ENCODE measurements at regions not wholly inside any gene's neighbourhood (a gene's known extent, or its start where the extent isn't known, plus 50 kb on each side); places are given as distances from the start of the nearest gene placed in this dataset.
"Not testable (repeated sequence)": the region's sequence is repeated elsewhere in the genome, so short reads cannot be mapped to it uniquely, and the experiment has no call there.

DNA sequence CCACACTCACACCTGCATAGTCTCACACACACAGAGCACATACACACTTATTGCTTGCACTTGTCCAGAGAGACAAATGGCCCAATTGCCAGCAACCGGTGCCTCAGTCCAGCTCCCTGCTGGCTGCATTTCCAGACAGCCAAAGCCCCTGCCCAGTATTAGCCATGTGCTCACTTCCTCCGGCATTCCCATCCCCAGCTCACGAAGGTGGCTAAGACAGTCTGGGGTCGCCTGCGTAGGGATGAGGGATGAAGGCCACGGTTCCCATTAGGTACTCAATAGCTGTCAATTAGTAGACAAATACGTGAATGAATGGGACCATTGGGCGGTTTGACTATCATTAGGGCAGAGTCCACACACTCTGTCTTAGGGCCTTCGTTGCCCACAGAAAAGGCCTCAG, 146.8 kb upstream of the EGLN3 start:
- DNase-seq (ENCODE audit: low spot score), result no peak

GRCh38 chr14:34094384-34094783, 143.5 kb upstream of the EGLN3 start:
- DNase-seq (ENCODE audit: low spot score), result no peak

DNA sequence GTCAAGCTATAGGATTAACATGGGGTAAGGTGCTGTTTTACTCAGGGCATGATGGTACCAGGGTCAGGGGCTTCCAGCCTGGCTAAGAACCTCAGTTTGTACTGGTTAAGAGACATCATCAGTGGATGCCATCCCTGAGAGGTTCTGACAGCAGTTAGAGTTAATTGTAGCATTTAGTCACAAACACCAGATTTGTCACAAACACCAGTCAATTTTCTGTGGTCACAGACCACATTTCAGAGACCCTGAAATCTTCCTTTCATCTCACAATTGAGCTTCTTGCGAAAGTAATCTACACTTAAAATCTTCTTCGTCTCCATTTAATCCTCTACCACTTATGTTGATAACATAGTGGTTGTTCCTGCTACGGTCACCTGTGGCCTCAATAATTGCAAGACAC, 143.0 kb upstream of the EGLN3 start:
- DNase-seq (ENCODE audit: low spot score), result no peak

DNA sequence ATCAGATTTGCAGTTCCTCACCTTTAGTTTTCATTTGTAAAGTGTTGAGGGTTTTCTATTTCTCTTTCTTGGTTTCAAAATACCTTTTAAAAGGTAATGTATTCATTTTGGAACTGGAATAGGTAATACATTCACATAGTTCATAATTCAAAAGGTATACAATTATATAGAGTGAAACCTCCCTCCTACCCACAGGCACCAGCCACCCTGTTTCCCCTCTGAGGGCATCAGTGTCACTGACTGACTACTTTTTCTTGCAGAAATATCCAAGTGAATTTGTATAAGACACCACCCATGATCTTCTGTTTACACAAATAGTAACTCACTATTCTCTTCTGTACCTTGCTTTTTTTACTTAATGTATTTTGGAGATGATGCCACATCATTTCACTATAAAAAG, 139.6 kb upstream of the EGLN3 start:
- no peak for DNase-seq (ENCODE audit: low spot score)

DNA sequence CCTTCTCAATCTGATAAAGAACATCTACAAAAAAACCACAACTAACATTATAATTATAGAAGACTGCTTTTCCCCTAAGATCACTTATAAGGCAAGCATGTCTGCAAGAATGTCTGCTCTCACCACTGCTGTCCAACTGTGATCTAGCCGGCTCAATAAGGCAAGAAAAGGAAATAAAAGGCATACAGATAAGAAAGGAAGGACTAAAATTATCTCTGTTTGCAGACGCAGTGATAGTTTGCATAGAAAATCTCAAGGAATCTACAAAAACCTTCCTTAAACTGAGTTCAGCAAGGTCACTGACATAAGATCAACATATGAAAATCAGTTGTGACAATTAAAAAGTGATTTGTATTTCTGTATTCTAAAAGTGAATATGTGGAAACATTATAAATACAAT, 138.0 kb upstream of the EGLN3 start:
- DNase-seq (ENCODE audit: low spot score), result no peak

GRCh38 chr14:34087571-34087970, 136.7 kb upstream of the EGLN3 start:
- no peak for DNase-seq (ENCODE audit: low spot score)

GRCh38 chr14:34086223-34086757, 135.4 kb upstream of the EGLN3 start:
- no peak for DNase-seq (ENCODE audit: low spot score)

DNA sequence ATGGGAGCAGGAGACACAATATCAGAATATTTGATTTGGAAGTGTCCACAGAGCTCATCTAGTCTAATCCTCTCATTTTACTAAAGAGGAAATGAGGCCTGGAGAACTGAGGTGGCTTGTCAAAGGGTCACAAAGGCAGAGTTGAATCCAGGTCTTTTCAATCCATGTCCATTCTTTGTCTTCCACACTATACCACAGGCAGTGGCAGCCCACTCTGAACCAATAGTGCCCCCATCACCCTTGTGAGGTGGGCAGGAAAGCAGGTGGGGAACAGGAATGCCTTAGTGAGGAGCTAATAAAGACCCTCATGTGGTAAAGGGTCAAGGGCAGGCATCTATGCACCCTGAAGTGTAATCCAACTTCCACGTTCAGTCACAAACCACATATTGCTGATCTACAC, 134.8 kb upstream of the EGLN3 start:
- DNase-seq (ENCODE audit: low spot score), result no peak

DNA sequence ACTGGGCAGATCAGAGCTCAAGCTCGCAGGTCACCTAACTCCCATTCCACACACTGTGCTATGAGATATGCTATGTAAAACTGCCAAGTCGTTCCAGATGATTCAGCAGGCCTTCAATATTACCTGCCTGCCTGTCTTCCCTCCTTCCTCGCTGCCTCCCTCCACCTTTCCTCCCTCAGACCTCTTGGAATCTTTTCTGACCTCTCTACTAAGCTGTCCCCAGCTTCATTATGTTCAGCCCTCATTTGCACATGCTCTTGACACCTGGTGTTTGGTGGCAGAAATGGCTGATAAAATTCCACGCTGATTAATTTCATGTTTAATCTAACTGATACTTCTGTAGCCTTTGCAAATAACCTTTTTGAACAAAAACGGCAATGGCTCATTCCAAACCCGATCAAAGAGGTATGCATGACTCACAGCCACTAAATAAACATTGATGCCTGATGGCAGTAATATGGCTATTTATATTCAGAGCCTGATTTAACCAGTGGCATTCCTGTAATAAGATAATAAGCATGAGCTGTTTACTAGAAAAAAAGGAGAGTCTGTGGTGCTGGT, 130.8 kb upstream of the EGLN3 start:
- DNase-seq (ENCODE audit: low spot score), result peak; percentile 7

- DNase-seq (ENCODE audit: low spot score), result no peak
Measured at GRCh38 chr14:34081101-34081575, 130.3 kb upstream of the EGLN3 start.

- DNase-seq (ENCODE audit: low spot score), result not testable (repeated sequence)
Measured at GRCh38 chr14:34079643-34080042, 128.8 kb upstream of the EGLN3 start.

- DNase-seq (ENCODE audit: low spot score), result peak; percentile 66
Measured at GRCh38 chr14:34078117-34078743, 127.4 kb upstream of the EGLN3 start.

DNA sequence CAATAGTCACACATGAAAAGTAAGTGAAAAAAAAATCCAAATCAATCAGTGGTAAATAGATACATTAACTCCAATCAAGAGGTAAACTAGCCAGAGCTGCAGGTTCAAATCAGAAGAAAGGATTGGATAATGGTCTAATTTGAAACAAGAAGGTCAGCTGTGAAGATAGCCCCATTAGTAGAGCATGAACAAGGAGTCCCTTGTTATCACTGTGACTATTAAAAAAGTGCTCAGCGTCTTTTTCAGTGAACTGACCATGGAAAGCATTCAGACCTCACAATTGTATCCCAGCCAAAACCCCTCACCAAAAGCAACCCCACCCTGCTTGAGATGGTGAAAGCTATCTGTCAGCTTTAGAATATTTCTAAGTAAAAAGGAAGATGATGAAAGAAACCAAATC, 125.0 kb upstream of the EGLN3 start:
- no peak for DNase-seq (ENCODE audit: low spot score)

- DNase-seq (ENCODE audit: low spot score), result no peak
Measured at GRCh38 chr14:34075042-34075744, 124.3 kb upstream of the EGLN3 start.

DNA sequence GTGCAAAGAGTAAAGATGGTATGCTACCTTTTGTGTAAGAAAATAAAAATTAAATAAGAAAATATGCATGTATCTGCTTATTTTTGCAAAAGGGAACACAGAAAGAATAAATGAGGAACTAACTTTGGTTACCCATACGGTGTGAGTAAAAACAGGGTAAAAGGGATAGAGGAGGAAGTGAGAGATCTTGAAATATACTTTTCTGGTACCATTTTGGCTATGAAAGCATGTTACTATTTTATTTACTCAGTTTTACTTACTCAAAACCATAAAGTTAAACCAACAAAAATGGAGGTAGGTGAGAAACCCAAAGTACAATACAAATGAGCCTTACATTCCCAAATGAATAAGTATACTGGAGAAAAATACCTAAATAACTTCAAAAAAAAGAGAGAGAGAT, 122.0 kb upstream of the EGLN3 start:
- DNase-seq (ENCODE audit: low spot score), result no peak

GRCh38 chr14:34072401-34072800, 121.5 kb upstream of the EGLN3 start:
- no peak for DNase-seq (ENCODE audit: low spot score)

GRCh38 chr14:34070917-34071407, 120.1 kb upstream of the EGLN3 start:
- DNase-seq (ENCODE audit: low spot score), result no peak

DNA sequence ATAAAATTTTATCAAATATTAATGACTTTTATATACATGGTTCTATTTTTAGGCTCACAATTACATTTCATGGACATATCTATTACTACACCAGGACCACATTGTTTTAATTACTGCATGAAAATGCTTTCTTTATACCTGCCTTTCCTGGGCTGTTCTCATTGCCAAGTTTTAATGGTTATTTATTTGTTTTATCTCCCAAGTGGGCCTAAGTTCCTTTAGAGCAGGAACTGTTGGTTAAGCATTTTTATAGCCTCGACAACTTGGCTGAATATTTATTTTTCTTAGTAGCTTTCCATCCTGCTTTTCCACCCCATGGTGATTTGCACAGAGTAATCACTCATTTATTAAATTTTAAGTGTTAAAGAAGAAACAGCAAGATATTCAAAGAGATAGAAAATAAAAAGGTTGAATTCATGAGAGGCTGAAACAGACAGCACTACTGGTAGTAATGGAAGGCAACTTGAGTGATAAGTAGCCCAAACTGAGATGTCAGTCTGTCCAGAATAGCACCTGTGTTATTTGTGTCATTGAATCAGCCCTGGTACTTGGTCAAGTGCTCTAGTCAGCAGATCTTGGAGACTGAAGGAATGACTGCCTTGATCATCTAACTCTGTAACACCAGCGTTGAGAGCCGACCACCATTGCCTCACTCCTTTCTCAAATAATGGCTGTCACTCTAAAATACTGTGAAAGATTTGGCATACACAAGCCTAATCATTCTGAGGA, 119.1 kb upstream of the EGLN3 start:
- no peak for DNase-seq (ENCODE audit: low spot score)

DNA sequence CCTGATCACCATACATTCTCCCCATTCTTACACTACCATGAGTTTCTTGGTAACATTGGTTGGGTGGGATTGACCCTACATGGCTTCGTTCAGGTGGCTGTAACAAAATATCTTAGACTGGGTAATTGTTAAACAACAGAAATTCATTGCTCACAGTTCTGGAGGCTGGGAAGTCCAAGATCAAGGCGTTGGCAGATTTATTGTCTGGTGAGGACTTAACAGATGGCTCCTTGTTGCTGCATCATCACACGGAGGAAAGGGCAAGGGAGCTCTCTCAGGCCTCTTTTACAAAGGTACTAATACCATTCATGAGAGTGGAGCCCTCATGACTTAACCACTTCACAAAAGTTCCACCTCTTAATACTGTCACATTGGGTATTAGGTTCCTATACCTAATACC, 116.7 kb upstream of the EGLN3 start:
- DNase-seq (ENCODE audit: low spot score), result no peak

GRCh38 chr14:34065690-34066391, 115.0 kb upstream of the EGLN3 start:
- DNase-seq (ENCODE audit: low spot score), result no peak

- no peak for DNase-seq (ENCODE audit: low spot score)
Measured at GRCh38 chr14:34065236-34065635, 114.4 kb upstream of the EGLN3 start.

GRCh38 chr14:34064349-34064748, 113.5 kb upstream of the EGLN3 start:
- DNase-seq (ENCODE audit: low spot score), result no peak

All from Ammon's horn (tissue), 1 donor.